Activated T-helper 1 cell treated with anti-CD3 and anti-CD28 coated beads, Interleukin-12 subunit alpha, Interleukin-12 subunit beta, Interleukin-2, Interleukin-4 antibody, amounts not matched to agents 30 ng/mL and 10 ng/mL and 1 ng/mL, durations not matched to agents 14 hours and 24 hours and 36 hours (primary cell): ENCODE measurements at regions not wholly inside any gene's neighbourhood (a gene's known extent, or its start where the extent isn't known, plus 50 kb on each side); places are given as distances from the start of the nearest gene placed in this dataset.

Source experiments
- DNase-seq: peaks from one replicate; pipeline ENCODE4 v3.0.0; 2021; ENCODE audit warnings: low spot score
- H3K27ac Mint-ChIP-seq: one replicate; pipeline ENCODE4 v1.8.0; 2021; ENCODE audit warnings: mild to moderate bottlenecking, mixed read lengths
- H3K27me3 Mint-ChIP-seq: one replicate; pipeline ENCODE4 v1.8.0; 2022; ENCODE audit warnings: mild to moderate bottlenecking, moderate library complexity, mixed read lengths; ENCODE audit not compliant: insufficient read depth
- H3K36me3 Mint-ChIP-seq: one replicate; pipeline ENCODE4 v1.8.0; 2021; ENCODE audit warnings: low read depth, mixed read lengths
- H3K4me1 Mint-ChIP-seq: one replicate; pipeline ENCODE4 v1.8.0; 2021; ENCODE audit warnings: low read depth, mixed read lengths
- H3K4me3 Mint-ChIP-seq: one replicate; pipeline ENCODE4 v1.8.0; 2021; ENCODE audit warnings: mild to moderate bottlenecking, moderate library complexity, mixed read lengths
- H3K9me3 Mint-ChIP-seq: one replicate; pipeline ENCODE4 v1.8.0; 2021; ENCODE audit warnings: mixed read lengths
- intact Hi-C: fragments of 100-400 bp; cut with micrococcal nuclease; formaldehyde crosslinking; loops from one replicate; pipeline ENCODE4 v1.15.1; 2024

DNA sequence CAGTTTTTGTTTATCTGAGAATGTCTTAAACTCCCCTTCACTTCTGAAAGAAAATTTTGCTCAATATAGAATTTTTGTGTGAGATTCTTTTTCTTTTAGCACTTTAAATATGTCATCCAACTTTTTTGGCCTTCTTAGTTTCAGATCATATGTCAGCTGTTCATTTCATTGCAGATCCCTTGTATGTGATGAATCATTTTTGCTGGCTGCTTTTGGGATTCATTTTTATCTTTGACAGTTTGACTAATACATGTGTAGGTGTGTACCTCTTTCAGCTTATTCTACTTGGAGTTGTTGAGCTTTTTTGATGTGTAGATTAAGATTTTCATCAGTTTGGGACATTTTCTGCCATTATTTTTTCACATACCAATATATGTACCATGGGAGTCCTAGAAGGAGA lies 156.8 kb downstream of the FASLG start:
- no peak overlapping the region for H3K27ac Mint-ChIP-seq

DNA sequence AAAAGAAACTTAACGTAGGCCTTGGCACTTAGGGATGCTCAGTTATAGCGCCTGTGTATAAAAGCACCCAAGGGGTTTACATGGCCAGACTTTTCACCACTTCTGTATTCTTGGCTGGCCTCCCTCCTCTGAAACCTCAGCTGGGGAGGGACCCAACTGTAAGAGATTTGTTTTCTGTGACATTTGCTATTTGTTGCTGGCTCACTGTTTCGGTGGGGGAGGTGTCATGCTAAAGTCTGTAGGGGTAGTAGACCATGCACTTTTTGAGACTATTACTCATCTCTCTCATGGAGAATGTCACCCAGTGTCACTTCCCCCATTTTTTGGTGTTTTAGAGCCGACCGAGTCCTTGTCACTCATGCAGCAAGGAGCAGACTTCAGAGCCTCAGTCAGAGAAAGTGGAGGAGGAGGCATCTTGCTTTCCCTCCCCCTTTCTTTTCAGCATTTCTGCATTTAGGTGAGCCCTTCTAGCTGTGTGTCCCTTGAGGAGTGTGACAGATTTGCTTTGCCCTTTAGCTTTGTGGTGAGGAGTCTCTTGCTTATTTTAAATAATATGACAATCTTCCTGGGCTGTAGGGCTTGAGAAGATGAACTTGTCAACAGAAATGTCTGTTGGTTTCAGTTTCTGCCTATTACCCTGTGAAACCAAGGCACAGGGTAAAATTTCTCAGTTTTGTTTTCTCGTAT lies 160.1 kb downstream of the FASLG start:
- intact Hi-C loops = loop anchor here (1.0 to 5.0 kb wide), 15 partner anchors 19 to 1338 kb away; partner anchors contain the start of genes RABGAP1L and TNFSF4
- peaks cover 47% of the 10 kb centered on the region for H3K4me1 Mint-ChIP-seq
- DNase-seq = peak; percentile 37
- H3K36me3 Mint-ChIP-seq = peaks cover 5% of the 10 kb centered on the region
- H3K9me3 Mint-ChIP-seq = peaks cover 15% of the 10 kb centered on the region
- peak overlapping the region; percentile 59 for H3K4me3 Mint-ChIP-seq
- H3K27ac Mint-ChIP-seq = peak overlapping the region; percentile 78
- peaks cover 5% of the 10 kb centered on the region for H3K27me3 Mint-ChIP-seq

More for the DNA sequence above, 156.8 kb downstream of the FASLG start:
- no peak for DNase-seq
- peaks cover 34% of the 10 kb centered on the region for H3K9me3 Mint-ChIP-seq
- intact Hi-C loops = loop anchor here (5.0 kb wide), 4 partner anchors 178 to 1342 kb away; partner anchors contain the start of gene RABGAP1L
- H3K27me3 Mint-ChIP-seq = peaks cover 6% of the 10 kb centered on the region
- peaks cover 5% of the 10 kb centered on the region for H3K36me3 Mint-ChIP-seq
- H3K4me3 Mint-ChIP-seq = no peak overlapping the region
- H3K4me1 Mint-ChIP-seq = peaks cover 47% of the 10 kb centered on the region

DNA sequence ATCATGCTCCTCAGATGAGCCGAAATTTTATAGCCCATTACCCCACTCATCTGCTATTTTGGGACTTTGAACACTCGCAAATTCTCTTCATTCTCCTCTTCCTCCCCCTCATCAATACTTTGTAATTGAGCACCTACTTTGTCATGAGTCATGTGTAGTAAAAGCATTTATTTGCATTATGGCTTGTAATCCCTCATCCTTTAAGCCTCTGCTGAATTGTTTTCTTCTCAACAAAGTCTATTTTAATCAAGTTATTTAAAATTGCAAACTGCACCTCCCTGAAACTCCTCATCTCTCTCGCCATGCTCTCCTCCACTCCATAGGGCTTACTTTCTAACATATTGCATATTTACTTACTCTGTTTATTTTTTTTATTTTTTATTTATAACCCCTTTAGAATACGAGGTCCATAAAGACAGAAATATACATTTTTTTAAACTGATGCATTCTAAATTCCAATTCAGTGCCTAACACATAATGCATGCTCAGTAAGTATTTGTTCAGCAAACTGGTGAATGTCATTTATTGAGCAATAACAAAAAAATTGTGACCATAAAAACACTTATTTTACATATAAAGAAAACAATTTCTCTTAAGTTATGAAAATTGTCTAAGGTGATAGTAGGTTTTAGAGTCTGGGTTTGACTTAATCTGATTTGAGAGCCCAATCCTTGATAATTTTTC lies 161.7 kb downstream of the FASLG start:
- intact Hi-C loops = loop anchor here (10.0 kb wide), 1 partner anchor 594 kb away; no protein-coding TSS in a partner anchor
- Mint-ChIP-seq H3K27ac (no peak overlapping the region), H3K4me3 (no peak overlapping the region)

DNA sequence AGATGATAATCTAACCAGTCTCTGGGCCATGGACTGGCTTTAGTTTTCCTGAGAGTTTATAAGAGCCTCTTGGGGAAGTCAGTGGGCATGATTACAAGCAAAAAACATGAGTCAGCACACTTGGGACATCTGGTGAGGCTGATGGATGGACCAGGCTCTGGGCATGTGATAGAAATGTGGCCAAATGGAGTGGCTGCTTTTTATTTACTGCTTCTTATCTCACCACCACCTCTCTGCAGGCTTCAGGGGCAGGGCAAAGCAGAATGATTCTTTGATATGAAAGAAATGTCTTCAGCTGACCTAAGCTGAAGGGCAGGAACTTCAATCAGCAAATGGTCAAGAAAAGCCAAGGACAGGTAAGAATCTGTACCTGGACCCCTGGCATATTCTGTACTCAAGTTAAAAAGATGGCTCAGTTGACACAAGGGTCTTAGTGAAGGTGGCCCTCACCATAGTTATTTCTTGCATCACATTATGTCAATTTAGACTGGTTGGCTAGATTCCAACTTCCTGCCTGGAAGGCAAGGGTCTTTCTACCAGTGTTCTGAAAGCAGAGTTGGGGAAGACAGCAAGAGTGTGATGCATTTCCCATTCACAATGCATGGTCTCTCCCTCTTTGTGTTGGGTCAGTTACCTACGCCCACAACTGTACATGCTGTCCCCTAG lies 162.8 kb downstream of the FASLG start:
- Mint-ChIP-seq H3K9me3 (no peaks in the 10 kb centered on the region), H3K4me1 (peaks cover 37% of the 10 kb centered on the region)
- intact Hi-C loops = loop anchor here (10.0 kb wide), 1 partner anchor 593 kb away; no protein-coding TSS in a partner anchor

More for the DNA sequence above, 161.7 kb downstream of the FASLG start:
- Mint-ChIP-seq H3K9me3 (peaks cover 3% of the 10 kb centered on the region), H3K27me3 (peaks cover 9% of the 10 kb centered on the region), H3K4me1 (peaks cover 47% of the 10 kb centered on the region), H3K36me3 (peaks cover 3% of the 10 kb centered on the region)
- no peak for DNase-seq

DNA sequence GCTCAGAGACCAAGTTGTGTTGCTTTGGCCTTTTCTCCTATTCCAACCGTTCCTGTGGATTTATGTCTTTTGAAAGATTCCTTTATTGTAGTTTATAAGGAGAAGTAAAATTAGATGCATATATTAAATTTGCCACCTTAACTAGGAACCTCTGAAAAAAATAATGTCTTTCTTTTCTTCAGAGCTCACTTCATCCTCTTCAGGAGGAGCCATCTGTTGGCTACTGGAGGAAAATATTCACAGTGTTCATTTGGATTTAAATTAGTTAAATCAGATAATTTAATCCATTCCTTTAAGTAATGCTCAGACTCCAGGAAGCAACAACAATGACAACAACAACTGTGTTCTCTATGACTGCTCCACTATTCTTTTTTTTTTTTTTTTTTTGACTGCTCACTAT lies 164.0 kb downstream of the FASLG start:
- no peak overlapping the region for H3K27ac Mint-ChIP-seq
- H3K36me3 Mint-ChIP-seq = no peaks in the 10 kb centered on the region
- H3K9me3 Mint-ChIP-seq = no peaks in the 10 kb centered on the region
- DNase-seq = no peak
- H3K4me1 Mint-ChIP-seq = peaks cover 26% of the 10 kb centered on the region
- peaks cover 7% of the 10 kb centered on the region for H3K27me3 Mint-ChIP-seq
- intact Hi-C loops = loop anchor here (10.0 kb wide), 1 partner anchor 592 kb away; no protein-coding TSS in a partner anchor
- no peak overlapping the region for H3K4me3 Mint-ChIP-seq

More for the DNA sequence above, 162.8 kb downstream of the FASLG start:
- DNase-seq = no peak
- H3K4me3 Mint-ChIP-seq = no peak overlapping the region
- H3K36me3 Mint-ChIP-seq = no peaks in the 10 kb centered on the region
- no peak overlapping the region for H3K27ac Mint-ChIP-seq
- H3K27me3 Mint-ChIP-seq = peaks cover 9% of the 10 kb centered on the region

DNA sequence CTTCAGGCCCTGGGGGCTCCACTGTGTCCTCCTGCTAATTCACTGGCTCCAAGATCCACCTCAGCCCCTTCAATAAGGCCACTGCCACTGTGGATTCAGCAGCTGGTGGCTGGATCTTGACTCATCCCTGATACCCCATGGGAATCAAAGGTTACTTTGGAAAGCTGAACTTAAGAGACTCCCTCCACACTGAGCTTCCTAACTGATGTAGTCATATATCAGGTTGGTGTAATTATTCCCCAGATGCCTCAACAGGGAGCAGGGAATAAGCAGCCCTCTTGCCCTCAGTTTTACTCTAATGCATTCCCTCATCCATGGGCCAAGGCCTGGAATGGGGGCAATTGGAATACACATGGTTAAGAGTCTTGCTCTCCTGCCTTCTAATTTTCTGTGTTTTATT lies 164.6 kb downstream of the FASLG start:
- Mint-ChIP-seq H3K4me3 (no peak overlapping the region), H3K4me1 (peaks cover 19% of the 10 kb centered on the region), H3K27ac (no peak overlapping the region), H3K36me3 (no peaks in the 10 kb centered on the region), H3K27me3 (peaks cover 7% of the 10 kb centered on the region), H3K9me3 (no peaks in the 10 kb centered on the region)
- DNase-seq = no peak
- intact Hi-C loops = loop anchor here (10.0 kb wide), 1 partner anchor 591 kb away; no protein-coding TSS in a partner anchor

DNA sequence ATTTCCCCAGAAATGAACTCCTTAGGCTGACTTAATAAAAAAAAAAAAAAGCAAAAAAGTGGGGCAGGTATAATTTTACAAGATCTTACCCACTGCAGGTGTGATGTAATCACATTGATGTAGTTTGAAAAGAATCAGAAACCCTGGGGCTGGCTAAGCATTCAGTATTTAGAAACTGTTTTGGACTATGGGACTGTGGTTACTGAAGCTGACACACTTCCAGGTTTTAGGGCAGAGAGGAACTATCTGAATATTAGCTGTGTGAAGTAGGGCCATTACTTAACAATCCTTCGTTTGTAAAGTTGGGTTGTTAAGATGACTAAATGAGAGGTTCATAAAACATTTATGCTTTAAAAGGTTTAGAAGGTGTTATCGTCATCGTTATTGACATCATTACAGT lies 165.3 kb downstream of the FASLG start:
- H3K4me1 Mint-ChIP-seq = peaks cover 12% of the 10 kb centered on the region
- no peak for DNase-seq
- intact Hi-C loops = loop anchor here (10.0 kb wide), 1 partner anchor 591 kb away; no protein-coding TSS in a partner anchor
- no peak overlapping the region for H3K27ac Mint-ChIP-seq
- H3K9me3 Mint-ChIP-seq = no peaks in the 10 kb centered on the region
- H3K4me3 Mint-ChIP-seq = no peak overlapping the region
- H3K27me3 Mint-ChIP-seq = peaks cover 7% of the 10 kb centered on the region
- no peaks in the 10 kb centered on the region for H3K36me3 Mint-ChIP-seq

DNA sequence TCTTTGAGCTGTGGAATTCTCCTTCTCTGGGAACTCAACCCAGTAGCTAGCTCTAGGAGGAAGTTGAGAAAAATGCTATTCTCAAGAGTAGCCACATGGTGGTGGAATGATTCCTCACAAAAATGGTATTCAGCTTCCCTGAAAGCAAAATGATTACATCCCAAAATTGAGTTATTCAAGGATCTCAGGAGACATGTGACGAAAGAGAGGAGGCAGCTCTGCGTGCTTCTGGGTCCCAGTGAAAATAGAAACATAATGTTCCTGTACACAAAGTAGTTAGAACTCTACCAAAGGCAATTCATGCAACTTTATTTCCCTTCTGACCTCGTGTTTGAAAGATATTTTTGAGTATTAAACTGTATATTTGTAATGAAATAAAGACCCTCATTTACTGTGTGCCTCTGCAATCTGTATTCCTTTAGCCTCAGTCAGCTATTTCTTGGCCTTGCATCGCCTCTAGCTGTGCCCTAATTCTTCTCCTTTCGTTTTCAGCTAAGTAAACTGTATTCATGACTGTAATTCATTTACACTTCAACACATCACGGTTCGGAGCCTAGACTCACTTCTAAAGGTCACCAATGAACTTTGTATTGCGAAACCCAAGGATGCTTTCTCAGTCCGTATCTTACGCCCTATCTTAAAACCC lies 167.3 kb downstream of the FASLG start:
- Mint-ChIP-seq H3K27me3 (peaks cover 14% of the 10 kb centered on the region), H3K9me3 (no peaks in the 10 kb centered on the region), H3K4me1 (no peaks in the 10 kb centered on the region), H3K27ac (no peak overlapping the region), H3K4me3 (no peak overlapping the region), H3K36me3 (no peaks in the 10 kb centered on the region)
- intact Hi-C loops = loop anchor here (2.0 to 10.0 kb wide), 3 partner anchors 49 to 589 kb away; no protein-coding TSS in a partner anchor
- no peak for DNase-seq

DNA sequence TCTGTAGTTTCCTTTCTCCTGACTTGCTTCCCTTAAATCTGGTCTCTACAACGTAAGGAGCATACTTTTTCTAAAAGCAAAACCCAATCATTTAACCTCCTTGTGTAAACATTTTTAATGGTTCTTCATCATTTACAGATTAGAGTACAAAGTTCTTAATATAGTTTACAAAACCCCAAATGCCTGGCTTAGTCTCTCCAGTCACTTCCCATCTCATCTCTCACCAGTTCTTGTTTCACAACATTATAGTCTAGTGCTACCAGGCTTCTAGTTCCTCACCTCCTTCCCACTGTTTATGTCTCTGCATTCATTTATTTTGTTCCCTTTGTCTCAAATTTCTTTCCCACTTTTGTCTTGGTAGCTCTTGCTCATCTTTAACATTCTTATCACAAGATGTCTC lies 168.4 kb downstream of the FASLG start:
- intact Hi-C loops = loop anchor here (2.0 to 10.0 kb wide), 3 partner anchors 48 to 588 kb away; no protein-coding TSS in a partner anchor
- no peaks in the 10 kb centered on the region for H3K36me3 Mint-ChIP-seq
- DNase-seq = no peak

DNA sequence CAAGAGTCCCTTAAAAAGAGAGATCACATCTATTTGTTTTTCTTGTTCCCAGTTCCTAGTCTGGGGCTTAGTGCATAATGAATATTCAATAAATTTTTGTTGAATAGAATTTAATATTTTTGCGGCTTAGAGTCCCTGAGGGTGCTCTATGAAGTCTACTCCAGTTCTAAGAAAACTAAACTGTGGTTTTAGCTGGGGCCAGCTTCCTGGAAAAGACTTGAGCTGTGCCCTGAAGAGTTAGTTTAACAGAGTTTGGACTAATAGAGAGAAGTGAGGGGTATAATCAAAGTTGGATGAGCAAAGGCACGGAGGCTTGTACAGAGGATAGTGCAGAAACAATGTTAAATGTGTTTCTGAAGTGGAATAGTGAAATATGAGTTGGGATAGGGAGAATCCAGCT lies 168.9 kb downstream of the FASLG start:
- Mint-ChIP-seq H3K36me3 (no peaks in the 10 kb centered on the region), H3K4me1 (peaks cover 11% of the 10 kb centered on the region), H3K27me3 (peaks cover 23% of the 10 kb centered on the region), H3K4me3 (no peak overlapping the region), H3K27ac (no peak overlapping the region), H3K9me3 (no peaks in the 10 kb centered on the region)
- intact Hi-C loops = loop anchor here (2.0 to 10.0 kb wide), 3 partner anchors 47 to 587 kb away; no protein-coding TSS in a partner anchor
- DNase-seq = no peak

More for the DNA sequence above, 168.4 kb downstream of the FASLG start:
- Mint-ChIP-seq H3K9me3 (no peaks in the 10 kb centered on the region), H3K4me1 (peaks cover 6% of the 10 kb centered on the region), H3K27ac (no peak overlapping the region), H3K4me3 (no peak overlapping the region), H3K27me3 (peaks cover 19% of the 10 kb centered on the region)

DNA sequence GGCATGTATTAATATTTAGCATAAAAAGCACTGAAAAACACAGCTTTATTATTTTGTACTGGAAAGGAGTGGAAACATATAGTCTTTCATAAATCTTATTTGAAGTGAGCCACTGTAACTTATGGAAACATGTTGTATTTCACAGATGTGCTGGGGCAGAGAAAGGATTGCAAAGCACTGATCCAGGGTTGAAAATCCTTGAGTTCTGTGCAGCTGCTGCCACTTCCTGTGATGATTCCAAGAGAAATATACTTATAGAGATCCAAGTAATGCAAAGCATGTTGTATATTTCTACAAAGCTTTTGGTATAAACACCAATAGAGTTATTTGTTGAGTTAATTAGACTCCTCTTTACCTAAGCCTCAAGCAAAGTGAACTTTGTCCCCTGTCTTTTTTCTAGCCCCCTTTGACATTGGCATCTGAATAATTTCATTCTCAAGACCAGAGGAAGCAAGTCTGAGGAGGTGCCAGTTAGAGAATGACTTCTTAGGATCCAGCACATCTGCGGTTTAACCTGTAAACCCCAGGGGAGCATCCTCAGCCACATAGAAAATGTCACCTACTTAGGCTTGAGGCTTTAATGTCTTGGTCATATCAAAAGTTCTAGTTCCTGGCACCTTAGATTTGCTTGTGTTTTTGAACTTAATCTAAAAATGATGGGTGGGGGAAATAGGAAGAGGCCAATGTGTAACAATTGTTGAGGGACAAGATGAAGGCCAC lies 173.3 kb downstream of the FASLG start:
- Mint-ChIP-seq H3K9me3 (no peaks in the 10 kb centered on the region), H3K27me3 (peaks cover 52% of the 10 kb centered on the region), H3K36me3 (peaks cover 4% of the 10 kb centered on the region), H3K4me3 (no peak overlapping the region), H3K27ac (no peak overlapping the region), H3K4me1 (peaks cover 30% of the 10 kb centered on the region)
- intact Hi-C loops = no loop called here
- DNase-seq = no peak

DNA sequence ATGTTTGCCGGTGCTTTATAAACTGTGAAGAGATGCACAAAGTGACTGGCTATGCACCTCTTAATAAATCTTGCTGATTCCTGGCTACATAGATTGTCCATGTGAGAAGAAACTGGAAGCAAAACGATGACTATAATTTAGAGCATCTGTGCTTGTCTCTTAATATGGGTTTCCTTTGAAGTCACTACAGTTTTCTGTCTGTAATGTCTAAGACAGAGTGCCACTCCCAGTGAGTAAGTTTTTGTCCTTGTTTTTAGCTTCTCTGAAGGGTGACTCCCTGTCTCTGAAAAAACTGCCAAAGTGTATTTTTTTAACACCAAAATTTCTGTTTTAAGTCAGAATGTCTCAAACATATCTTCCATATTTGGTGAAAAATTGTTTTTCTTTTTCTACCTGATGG lies 175.1 kb downstream of the FASLG start:
- Mint-ChIP-seq H3K9me3 (no peaks in the 10 kb centered on the region), H3K4me3 (no peak overlapping the region), H3K27me3 (peaks cover 53% of the 10 kb centered on the region), H3K36me3 (peaks cover 4% of the 10 kb centered on the region), H3K27ac (no peak overlapping the region), H3K4me1 (peaks cover 47% of the 10 kb centered on the region)
- no peak for DNase-seq
- intact Hi-C loops = no loop called here
